NCI-H748 (cell line): ENCODE measurements at regions not wholly inside any gene's neighbourhood (a gene's known extent, or its start where the extent isn't known, plus 50 kb on each side); places are given as distances from the start of the nearest gene placed in this dataset.

ENCODE experiments used
- DNase-seq: peaks from one replicate; lab custom pipeline; 2025; ENCODE audit not compliant: unreplicated experiment; lab: John Stamatoyannopoulos, UW

- no peak for DNase-seq
Measured at GRCh38 chr2:22992441-22992840, 392.5 kb upstream of the KLHL29 start.

GRCh38 chr2:22993250-22993649 lies 391.7 kb upstream of the KLHL29 start:
- DNase-seq, result no peak

- no peak for DNase-seq
Measured at GRCh38 chr2:22995576-22995975, 389.4 kb upstream of the KLHL29 start.

- no peak for DNase-seq
Measured at GRCh38 chr2:22996911-22997310, 388.1 kb upstream of the KLHL29 start.

- DNase-seq, result no peak
Measured at GRCh38 chr2:22998359-22998758, 386.6 kb upstream of the KLHL29 start.

- DNase-seq, result no peak
Measured at GRCh38 chr2:22999951-23000350, 385.0 kb upstream of the KLHL29 start.

- peak; percentile 12 for DNase-seq
Measured at GRCh38 chr2:23002234-23002633, 382.7 kb upstream of the KLHL29 start.

GRCh38 chr2:23005469-23005868 lies 379.5 kb upstream of the KLHL29 start:
- no peak for DNase-seq

GRCh38 chr2:23007631-23008235 lies 377.2 kb upstream of the KLHL29 start:
- DNase-seq, result no peak

- no peak for DNase-seq
Measured at GRCh38 chr2:23008440-23008839, 376.5 kb upstream of the KLHL29 start.

GRCh38 chr2:23008951-23009350 lies 376.0 kb upstream of the KLHL29 start:
- DNase-seq, result no peak

- DNase-seq, result peak; percentile 85
Measured at GRCh38 chr2:23009545-23010149, 375.3 kb upstream of the KLHL29 start.

- DNase-seq, result no peak
Measured at GRCh38 chr2:23012499-23012898, 372.5 kb upstream of the KLHL29 start.

- DNase-seq, result no peak
Measured at GRCh38 chr2:23015651-23016200, 369.3 kb upstream of the KLHL29 start.

- no peak for DNase-seq
Measured at GRCh38 chr2:23019476-23019875, 365.5 kb upstream of the KLHL29 start.

GRCh38 chr2:23020659-23021058 lies 364.3 kb upstream of the KLHL29 start:
- DNase-seq, result no peak

- DNase-seq, result no peak
Measured at GRCh38 chr2:23021311-23022120, 363.5 kb upstream of the KLHL29 start.

- DNase-seq, result no peak
Measured at GRCh38 chr2:23023722-23024121, 361.3 kb upstream of the KLHL29 start.

- no peak for DNase-seq
Measured at GRCh38 chr2:23026671-23027070, 358.3 kb upstream of the KLHL29 start.

- DNase-seq, result no peak
Measured at GRCh38 chr2:23027396-23027795, 357.6 kb upstream of the KLHL29 start.

- no peak for DNase-seq
Measured at GRCh38 chr2:23028106-23028505, 356.9 kb upstream of the KLHL29 start.

- DNase-seq, result no peak
Measured at GRCh38 chr2:23029111-23029510, 355.9 kb upstream of the KLHL29 start.
